GM18505 (cell line): ENCODE measurements at regions not wholly inside any gene's neighbourhood (a gene's known extent, or its start where the extent isn't known, plus 50 kb on each side); places are given as distances from the start of the nearest gene placed in this dataset.
A peak's percentile ranks its signal among the peaks of the same experiment; 100 is the strongest.

ENCODE experiments used
- ATAC-seq: cut with Tn5 transposase; IDR thresholded peaks from one replicate; pipeline ENCODE4 v1.9.1; 2021; ENCODE audit not compliant: unreplicated experiment
- POLR2A ChIP-seq: IDR thresholded peaks from 4 replicates; pipeline ENCODE4 v1.6.1; 2011; ENCODE audit warnings: borderline replicate concordance; ENCODE audit not compliant: insufficient read depth, insufficient read length; ENCODE audit errors: extremely low read depth

- TF ChIP-seq POLR2A, result no peak
- ATAC-seq, result no peak
Measured at GRCh38 chr12:94740601-94741362, 90.4 kb upstream of the TMCC3 start.

GRCh38 chr12:94736820-94737219, 86.5 kb upstream of the TMCC3 start:
- no peak for TF ChIP-seq POLR2A
- no peak for ATAC-seq

DNA sequence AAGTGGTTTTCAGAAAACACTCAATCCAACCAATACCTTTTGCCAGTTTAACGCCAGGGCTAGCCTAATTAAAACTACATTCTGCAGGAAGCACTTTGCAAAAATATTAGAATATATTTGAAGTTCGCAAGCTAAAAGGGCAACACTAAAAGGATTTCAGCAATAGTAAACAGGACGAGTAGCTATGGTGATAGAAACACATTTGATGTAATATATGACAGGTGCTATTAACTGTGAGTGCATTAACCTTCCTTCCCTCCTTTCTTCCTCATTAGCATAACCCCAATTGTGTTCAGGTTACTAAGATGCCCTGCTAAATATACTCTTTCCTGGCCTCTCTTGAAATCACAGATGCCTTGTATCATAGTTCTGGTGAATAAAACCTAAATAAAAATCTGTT, 85.6 kb upstream of the TMCC3 start:
- no peak for TF ChIP-seq POLR2A

GRCh38 chr12:94733727-94734126, 83.4 kb upstream of the TMCC3 start:
- no peak for TF ChIP-seq POLR2A
- no peak for ATAC-seq

More for the DNA sequence above, 85.6 kb upstream of the TMCC3 start:
- no peak for ATAC-seq

DNA sequence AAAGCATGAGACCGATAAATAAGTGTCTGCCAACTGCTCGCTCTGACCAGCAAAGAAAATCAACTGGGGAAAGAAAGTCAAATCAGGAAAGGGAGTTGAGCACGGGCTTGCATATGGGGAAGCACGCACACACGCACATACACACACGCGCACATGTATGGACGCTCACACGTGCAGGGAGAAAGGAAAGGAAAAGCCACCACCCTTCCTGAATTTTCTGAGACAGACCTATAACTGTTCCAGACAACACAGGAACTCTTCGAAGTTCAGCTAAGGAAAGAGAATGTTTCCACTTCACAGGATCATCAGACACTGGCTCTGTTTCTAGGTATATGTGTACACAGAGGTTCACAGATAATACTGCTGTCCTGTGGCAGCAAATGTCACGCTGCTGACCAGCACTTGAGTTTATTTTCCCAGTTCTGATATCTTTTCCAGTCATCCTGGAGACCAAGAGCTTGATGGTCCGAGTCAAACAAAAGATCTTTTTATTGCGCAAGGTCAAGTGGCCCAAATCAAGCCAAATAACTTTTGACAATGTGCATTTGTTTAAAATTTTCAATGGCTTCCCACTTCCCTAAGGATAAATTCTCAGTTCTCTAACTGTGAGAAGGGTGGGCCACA, 82.1 kb upstream of the TMCC3 start:
- no peak for ATAC-seq
- no peak for TF ChIP-seq POLR2A

GRCh38 chr12:94731733-94732360, 81.5 kb upstream of the TMCC3 start:
- ATAC-seq, result no peak
- no peak for TF ChIP-seq POLR2A

GRCh38 chr12:94730847-94731246, 80.5 kb upstream of the TMCC3 start:
- TF ChIP-seq POLR2A, result no peak

DNA sequence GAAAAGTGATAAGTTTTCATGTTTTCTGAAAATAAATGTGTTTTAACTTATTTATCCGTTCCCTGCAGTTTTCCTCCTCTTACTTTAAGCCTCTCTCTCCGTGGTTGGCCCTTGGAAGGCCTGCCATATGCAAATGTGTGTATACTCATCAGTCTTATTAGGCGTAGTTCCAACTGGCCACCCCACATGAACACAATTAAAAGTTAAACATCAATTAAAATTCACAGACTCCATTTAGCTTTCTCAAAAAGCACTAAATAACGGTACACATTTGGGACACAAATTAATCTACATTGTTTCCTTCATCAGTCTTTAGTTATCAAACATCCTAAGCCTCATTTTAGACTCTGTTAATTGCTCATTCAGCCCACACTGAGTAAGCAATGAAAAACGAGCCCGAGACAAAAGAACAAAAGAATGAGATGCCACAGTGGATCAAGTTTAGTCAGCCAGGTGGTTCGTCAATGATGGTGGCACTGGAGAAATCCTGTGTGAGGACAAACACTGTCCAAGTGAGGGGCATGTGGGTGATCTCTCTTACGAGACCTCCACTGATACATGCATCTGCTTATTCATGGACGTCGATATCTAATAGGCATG, 76.0 kb upstream of the TMCC3 start:
- ATAC-seq, result no peak
- TF ChIP-seq POLR2A, result no peak

More at GRCh38 chr12:94730847-94731246, 80.5 kb upstream of the TMCC3 start:
- ATAC-seq, result no peak

- TF ChIP-seq POLR2A, result peak; percentile 19
- ATAC-seq, result no peak
Measured at GRCh38 chr12:94725375-94726168, 75.2 kb upstream of the TMCC3 start.

DNA sequence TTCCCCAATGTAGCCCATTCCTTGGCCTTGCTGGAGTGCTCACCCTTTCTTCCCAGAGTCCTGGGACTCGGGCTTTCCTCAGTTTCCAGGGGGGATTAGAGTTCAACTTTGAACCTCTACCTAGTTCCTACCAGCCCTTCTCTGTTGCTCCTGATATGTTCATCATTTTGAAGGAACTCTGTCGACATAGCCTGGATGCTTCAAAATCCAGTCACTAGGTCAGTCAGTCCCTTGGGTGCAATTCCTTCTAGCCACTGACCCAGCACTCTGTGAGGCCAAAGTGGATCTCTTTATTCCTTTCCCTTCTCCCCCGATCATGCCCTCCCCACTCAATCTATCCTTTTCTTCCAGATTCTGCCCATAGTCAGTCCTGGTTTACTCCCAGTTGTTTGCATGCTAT, 72.3 kb upstream of the TMCC3 start:
- TF ChIP-seq POLR2A, result no peak
- ATAC-seq, result no peak

DNA sequence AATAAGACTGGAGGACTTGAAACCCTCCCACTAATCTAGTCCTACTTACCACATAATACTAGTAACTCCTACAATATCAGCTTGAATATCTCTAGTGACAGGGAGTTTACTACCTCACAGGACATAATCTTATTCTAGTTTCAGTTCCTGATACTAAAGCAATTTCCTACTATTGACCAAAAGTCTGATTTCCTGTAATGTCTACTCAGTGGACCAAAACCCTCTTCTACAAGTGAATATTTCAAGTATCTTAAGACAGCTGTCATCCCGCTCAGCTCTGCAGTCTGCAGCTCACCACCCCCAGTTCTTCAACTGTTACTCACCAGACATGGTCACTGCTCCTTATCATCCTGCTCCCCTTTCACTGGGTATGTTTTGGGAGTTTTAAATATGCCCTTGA, 70.8 kb upstream of the TMCC3 start:
- peak; percentile 94 for ATAC-seq
- TF ChIP-seq POLR2A, result no peak

DNA sequence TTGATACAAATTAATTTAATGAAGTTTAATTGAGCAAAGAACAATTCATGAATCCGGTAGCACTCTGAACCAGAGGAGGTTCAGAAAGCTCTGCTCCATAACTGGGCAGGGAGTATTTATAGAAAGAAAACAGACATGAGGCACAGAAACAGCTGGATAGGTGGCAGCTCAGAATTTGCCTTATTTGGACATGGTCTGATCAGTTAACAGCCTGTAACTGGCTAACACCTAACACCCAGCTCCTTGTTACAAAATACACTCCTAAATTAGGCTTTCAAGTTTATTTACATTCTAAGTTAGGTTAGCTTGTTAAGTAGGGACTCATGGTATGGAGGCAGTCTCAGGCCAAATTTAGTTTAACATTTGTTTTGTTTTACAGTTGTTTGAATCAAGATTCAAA, 67.8 kb upstream of the TMCC3 start:
- ATAC-seq, result no peak
- TF ChIP-seq POLR2A, result no peak

DNA sequence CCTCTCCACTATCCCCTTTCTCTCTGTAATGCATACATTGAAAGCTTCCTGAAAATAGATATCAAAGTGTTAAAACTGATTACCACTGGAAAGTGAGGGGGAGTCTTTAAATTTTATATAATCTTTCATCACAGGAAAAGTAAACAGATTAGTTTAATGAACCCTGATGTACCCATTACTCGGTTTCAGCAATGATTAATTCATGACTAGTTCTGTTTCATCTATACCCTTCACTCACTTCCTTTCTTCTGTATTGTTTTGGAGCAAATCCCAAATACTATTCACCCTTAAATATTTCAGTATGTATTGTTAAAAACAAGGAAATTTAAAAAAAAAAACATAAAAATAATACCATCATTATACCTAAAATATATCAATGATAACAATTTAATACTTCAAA, 67.3 kb upstream of the TMCC3 start:
- no peak for TF ChIP-seq POLR2A
- no peak for ATAC-seq
